Testis (tissue), 2 donors: ENCODE measurements at regions not wholly inside any gene's neighbourhood (a gene's known extent, or its start where the extent isn't known, plus 50 kb on each side); places are given as distances from the start of the nearest gene placed in this dataset.

Source experiments
- DNase-seq: peaks from one replicate; pipeline ENCODE4 v3.0.0-alpha.2; 2019
- H3K27ac ChIP-seq, 2 donors: fragments of 200-600 bp; sonication (generic); one replicate each; pipeline ENCODE4 v1.5.1; 2019
- H3K27me3 ChIP-seq: fragments of 200-600 bp; sonication (generic); one replicate; pipeline ENCODE4 v1.5.1; 2019
- H3K36me3 ChIP-seq: fragments of 200-600 bp; sonication (generic); one replicate; pipeline ENCODE4 v1.5.1; 2017; ENCODE audit warnings: low read depth; ENCODE audit errors: missing control alignments
- H3K4me1 ChIP-seq: fragments of 200-600 bp; sonication (generic); one replicate; pipeline ENCODE4 v1.5.1; 2019
- H3K4me3 ChIP-seq, 2 donors: fragments of 200-600 bp; sonication (generic); one replicate each; pipeline ENCODE4 v1.5.1; 2017 to 2019
- H3K9me3 ChIP-seq: fragments of 200-600 bp; sonication (generic); one replicate; pipeline ENCODE4 v1.5.1; 2017
- CTCF ChIP-seq, 3 experiments: fragments of 450-650 bp in 2 of 3; fragments of 200-600 bp in 1 of 3; sonication (generic) in 1 of 3; IDR thresholded peaks; one replicate each; pipeline ENCODE4 v1.5.1; 2016 to 2019; ENCODE audit warnings: antibody characterized with exemption in 3 of 3, mild to moderate bottlenecking in 2 of 3, moderate library complexity in 1 of 3
- POLR2A ChIP-seq: fragments of 450-650 bp; IDR thresholded peaks from one replicate; pipeline ENCODE4 v1.6.1; 2017; ENCODE audit warnings: antibody characterized with exemption, mild to moderate bottlenecking, moderate library complexity
- WGBS, 2 donors: methylation state at CpG; one replicate each; pipeline ENCODE4 v1.1.5; 2018; 5-methylcytosine and 5-hydroxymethylcytosine counted together
- intact Hi-C: fragments of 100-400 bp; cut with DNase I; formaldehyde crosslinking; loops from one replicate; pipeline ENCODE4 v1.15.1; 2023; ENCODE audit warnings: low total_unique reads

- TF ChIP-seq CTCF (IDR thresholded peaks at IDR 0.05) (no peak), POLR2A (no peak)
- 92 to 93% methylated on average over 10 to 11 of the region's 11 CpGs for WGBS, 2 donors
- no peak for DNase-seq
- H3K9me3 ChIP-seq: no peaks in the 10 kb centered on the region
- intact Hi-C loops: loop anchor here (10.0 kb wide), 1 partner anchor 365 kb away; no protein-coding TSS in a partner anchor
- H3K27ac ChIP-seq: no peak overlapping the region
- H3K4me1 ChIP-seq: peaks cover 5% of the 10 kb centered on the region
- H3K36me3 ChIP-seq: no peaks in the 10 kb centered on the region
- H3K4me3 ChIP-seq: no peak overlapping the region
- no peaks in the 10 kb centered on the region for H3K27me3 ChIP-seq
Observed at GRCh38 chr6:166779381-166779780, 152.3 kb upstream of the RPS6KA2 start.

DNA sequence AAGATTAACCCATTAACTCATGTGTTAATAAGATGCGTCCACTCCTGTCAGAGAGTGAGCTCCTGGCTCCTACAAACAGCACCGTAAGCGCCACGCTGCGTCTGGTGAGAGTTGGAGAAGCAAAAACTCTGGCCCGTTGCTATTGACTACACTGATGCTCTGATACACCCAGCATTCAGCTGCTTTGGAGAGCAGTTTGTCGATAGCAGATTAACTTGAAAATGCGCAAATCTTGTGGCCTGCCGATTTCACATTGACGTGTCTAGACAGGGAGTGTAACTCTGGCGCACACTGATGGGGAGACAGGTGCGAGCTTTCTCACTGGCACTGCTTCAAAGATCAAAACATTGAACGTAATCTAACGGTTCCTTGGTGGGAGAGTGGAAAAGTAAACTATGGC, 151.7 kb upstream of the RPS6KA2 start:
- Histone ChIP-seq H3K36me3 (no peaks in the 10 kb centered on the region), H3K27ac (no peak overlapping the region), H3K9me3 (no peaks in the 10 kb centered on the region), H3K4me1 (peaks cover 5% of the 10 kb centered on the region), H3K4me3 (no peak overlapping the region), H3K27me3 (no peaks in the 10 kb centered on the region)
- intact Hi-C loops: loop anchor here (10.0 kb wide), 1 partner anchor 366 kb away; no protein-coding TSS in a partner anchor
- 92% methylated on average over 14 of the region's 14 CpGs for WGBS, 2 donors
- DNase-seq: no peak
- TF ChIP-seq POLR2A (no peak), CTCF (IDR thresholded peaks at IDR 0.05) (no peak)

DNA sequence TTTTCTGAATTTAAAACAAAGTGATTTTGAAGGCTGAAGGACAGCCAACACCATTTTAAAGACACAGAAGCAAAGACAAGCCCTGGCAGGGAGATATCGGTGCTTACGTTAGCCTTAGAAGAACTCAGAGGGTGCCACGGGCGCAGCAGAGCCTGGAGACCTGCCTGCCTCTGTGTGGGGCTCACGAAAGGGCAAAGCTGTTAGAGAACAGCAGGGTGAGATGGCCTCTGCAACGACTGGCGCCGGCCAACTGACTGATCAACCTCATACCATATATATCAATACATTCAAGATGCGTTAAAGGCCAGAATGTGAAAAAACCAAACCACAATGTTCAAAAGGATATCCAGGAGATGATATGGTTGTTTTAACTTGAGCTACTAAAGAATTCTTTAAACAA, 151.0 kb upstream of the RPS6KA2 start:
- no peaks in the 10 kb centered on the region for H3K9me3 ChIP-seq

DNA sequence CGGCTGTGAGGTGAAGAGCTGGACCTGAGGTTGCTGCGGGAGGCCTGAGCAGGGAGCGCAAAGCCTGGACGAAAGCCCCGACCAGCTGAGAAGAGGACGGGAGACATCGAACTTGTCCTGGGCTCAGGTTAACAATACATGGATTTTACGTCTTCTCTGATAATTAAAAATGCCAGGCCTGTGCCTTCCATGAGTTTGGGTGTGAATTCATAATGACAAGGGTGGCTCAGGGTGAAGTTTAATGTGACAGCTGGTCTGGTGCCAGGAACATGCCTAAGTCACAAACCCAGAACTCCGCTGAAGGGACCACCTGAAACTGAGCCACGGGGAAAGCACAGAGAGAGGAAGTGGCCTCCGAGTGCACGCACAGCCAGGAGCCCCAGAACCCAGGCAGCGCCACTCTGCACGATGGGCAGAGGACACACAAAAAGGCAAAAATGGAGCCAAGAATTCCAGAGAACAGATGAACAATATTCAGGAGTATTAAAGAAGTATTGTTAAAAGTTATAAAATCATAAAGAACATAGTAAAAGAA, 150.1 kb upstream of the RPS6KA2 start:
- WGBS, 2 donors: 84 to 85% methylated on average over 14 of the region's 14 CpGs

More for the DNA sequence above, 151.0 kb upstream of the RPS6KA2 start:
- peaks cover 5% of the 10 kb centered on the region for H3K4me1 ChIP-seq
- no peak overlapping the region for H3K27ac ChIP-seq
- intact Hi-C loops: loop anchor here (10.0 kb wide), 1 partner anchor 367 kb away; no protein-coding TSS in a partner anchor
- no peaks in the 10 kb centered on the region for H3K27me3 ChIP-seq
- 91% methylated on average over 9 of the region's 9 CpGs for WGBS, 2 donors
- no peak for DNase-seq
- no peak for TF ChIP-seq CTCF (IDR thresholded peaks at IDR 0.05)
- no peak for TF ChIP-seq POLR2A
- no peaks in the 10 kb centered on the region for H3K36me3 ChIP-seq
- no peak overlapping the region for H3K4me3 ChIP-seq

More for the DNA sequence above, 150.1 kb upstream of the RPS6KA2 start:
- no peak overlapping the region for H3K4me3 ChIP-seq
- intact Hi-C loops: loop anchor here (10.0 kb wide), 1 partner anchor 368 kb away; no protein-coding TSS in a partner anchor
- no peaks in the 10 kb centered on the region for H3K27me3 ChIP-seq
- no peak for TF ChIP-seq CTCF (IDR thresholded peaks at IDR 0.05)
- TF ChIP-seq POLR2A: no peak
- no peak for DNase-seq
- no peaks in the 10 kb centered on the region for H3K36me3 ChIP-seq
- H3K4me1 ChIP-seq: peaks cover 5% of the 10 kb centered on the region
- no peaks in the 10 kb centered on the region for H3K9me3 ChIP-seq
- no peak overlapping the region for H3K27ac ChIP-seq
